ENCODE measurements at regions not wholly inside any gene's neighbourhood (a gene's known extent, or its start where the extent isn't known, plus 50 kb on each side); places are given as distances from the start of the nearest gene placed in this dataset.

DNA sequence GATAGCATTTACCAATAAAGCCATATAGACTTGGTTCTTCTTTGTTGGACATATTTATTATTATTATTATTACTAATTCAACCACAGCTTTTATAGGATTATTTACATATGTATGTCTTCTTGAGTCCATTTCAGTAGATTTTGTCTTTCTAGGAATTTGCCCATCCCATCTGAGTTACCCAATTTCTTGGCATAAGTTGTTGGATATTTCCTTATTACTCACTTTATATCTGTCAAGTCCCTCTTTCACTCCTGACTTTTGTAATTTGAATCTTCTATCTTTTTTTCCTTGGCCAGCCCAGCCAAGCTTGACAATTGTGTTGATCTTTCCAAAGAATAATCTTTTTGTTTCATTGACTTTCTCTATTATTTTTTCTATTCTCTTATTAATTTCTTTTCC lies 543.7 kb downstream of the SUCLG1 start:
- TF ChIP-seq, protein P1, sequence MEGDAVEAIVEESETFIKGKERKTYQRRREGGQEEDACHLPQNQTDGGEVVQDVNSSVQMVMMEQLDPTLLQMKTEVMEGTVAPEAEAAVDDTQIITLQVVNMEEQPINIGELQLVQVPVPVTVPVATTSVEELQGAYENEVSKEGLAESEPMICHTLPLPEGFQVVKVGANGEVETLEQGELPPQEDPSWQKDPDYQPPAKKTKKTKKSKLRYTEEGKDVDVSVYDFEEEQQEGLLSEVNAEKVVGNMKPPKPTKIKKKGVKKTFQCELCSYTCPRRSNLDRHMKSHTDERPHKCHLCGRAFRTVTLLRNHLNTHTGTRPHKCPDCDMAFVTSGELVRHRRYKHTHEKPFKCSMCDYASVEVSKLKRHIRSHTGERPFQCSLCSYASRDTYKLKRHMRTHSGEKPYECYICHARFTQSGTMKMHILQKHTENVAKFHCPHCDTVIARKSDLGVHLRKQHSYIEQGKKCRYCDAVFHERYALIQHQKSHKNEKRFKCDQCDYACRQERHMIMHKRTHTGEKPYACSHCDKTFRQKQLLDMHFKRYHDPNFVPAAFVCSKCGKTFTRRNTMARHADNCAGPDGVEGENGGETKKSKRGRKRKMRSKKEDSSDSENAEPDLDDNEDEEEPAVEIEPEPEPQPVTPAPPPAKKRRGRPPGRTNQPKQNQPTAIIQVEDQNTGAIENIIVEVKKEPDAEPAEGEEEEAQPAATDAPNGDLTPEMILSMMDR (IDR thresholded peaks at IDR 0.05), result no peak
- no peak for TF ChIP-seq POLR2AphosphoS5 (IDR thresholded peaks at IDR 0.05)
- TF ChIP-seq POLR2A (IDR thresholded peaks at IDR 0.05), result no peak
- Histone ChIP-seq H3K27me3 (no peaks in the 10 kb centered on the region), H3K4me3 (no peak overlapping the region), H3K4me1 (no peaks in the 10 kb centered on the region), H3K27ac (no peak overlapping the region), H3K36me3 (no peaks in the 10 kb centered on the region), H3K9me3 (no peaks in the 10 kb centered on the region)
- intact Hi-C loops (cut with DNase I; ENCODE audit: low total_unique reads), result no loop called here
- no peak for DNase-seq (ENCODE audit: low spot score in 2 of 2)

DNA sequence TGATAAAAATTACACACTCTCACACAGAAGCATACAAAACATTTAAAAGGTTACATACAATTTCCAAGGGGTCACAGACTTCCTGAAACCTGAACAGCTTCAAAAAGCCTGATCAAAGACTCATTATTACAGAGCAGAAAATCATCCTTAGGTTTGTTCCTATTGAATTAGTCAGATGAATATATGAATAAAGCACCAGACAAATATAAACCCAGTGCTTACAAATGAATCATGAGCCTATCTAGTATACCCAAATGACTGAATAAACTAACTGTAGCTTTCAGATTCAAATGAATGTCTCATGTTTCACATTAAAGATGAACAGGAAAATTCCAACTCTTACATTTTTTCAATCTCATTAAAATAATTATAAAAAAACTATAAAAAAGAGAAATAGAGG lies 550.3 kb downstream of the SUCLG1 start:
- Histone ChIP-seq H3K27me3 (no peaks in the 10 kb centered on the region), H3K4me3 (no peak overlapping the region), H3K27ac (no peak overlapping the region), H3K9me3 (no peaks in the 10 kb centered on the region), H3K4me1 (no peaks in the 10 kb centered on the region), H3K36me3 (no peaks in the 10 kb centered on the region)
- DNase-seq (ENCODE audit: low spot score in 2 of 2), result no peak
- TF ChIP-seq POLR2AphosphoS5 (IDR thresholded peaks at IDR 0.05), result no peak
- TF ChIP-seq, protein P1 (IDR thresholded peaks at IDR 0.05), result no peak
- intact Hi-C loops (cut with DNase I; ENCODE audit: low total_unique reads), result no loop called here

DNA sequence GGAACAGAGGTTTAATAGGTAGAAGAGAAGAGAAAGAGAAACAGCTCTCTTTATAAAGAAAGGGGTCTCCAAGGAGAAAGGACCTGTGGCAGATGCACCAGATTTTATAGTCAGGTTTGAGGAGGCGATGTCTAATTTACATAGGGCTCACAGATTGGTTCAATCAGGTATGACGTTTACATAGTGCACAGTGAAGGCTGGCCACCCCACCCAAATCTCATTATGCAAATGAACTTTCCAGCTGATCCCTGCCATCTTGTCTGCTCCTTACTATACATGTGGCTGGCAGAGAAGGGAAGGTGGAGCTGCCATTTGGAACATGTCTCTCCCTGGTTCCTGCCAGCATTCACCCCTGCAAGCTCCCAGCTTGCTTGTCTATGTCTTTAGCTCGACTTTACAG lies 557.8 kb downstream of the SUCLG1 start:
- Histone ChIP-seq H3K36me3 (no peaks in the 10 kb centered on the region), H3K4me1 (no peaks in the 10 kb centered on the region), H3K27me3 (no peaks in the 10 kb centered on the region), H3K9me3 (no peaks in the 10 kb centered on the region), H3K4me3 (no peak overlapping the region), H3K27ac (no peak overlapping the region)
- intact Hi-C loops (cut with DNase I; ENCODE audit: low total_unique reads), result no loop called here
- no peak for DNase-seq (ENCODE audit: low spot score in 2 of 2)
- TF ChIP-seq POLR2A (IDR thresholded peaks at IDR 0.05), result no peak
- TF ChIP-seq, protein P1 (IDR thresholded peaks at IDR 0.05), result no peak
- TF ChIP-seq POLR2AphosphoS5 (IDR thresholded peaks at IDR 0.05), result no peak

DNA sequence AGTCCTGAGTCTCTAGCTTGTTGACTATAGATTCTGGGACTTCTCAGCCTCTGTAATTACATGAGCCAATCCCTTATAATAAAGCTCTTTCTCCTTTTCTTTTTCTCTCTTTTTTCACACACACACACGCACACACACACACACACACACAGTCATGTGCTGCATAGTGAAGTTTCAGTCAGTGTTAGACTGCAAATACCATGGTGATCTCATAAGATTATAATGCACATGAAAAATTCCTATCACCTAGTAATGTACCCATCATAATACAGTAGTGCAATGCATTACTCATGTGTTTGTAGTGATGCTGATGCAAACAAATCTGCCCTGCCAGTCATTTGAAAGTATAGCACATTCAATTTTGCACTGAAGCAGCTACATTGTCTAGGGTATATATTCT lies 558.2 kb downstream of the SUCLG1 start:
- Histone ChIP-seq H3K4me1 (no peaks in the 10 kb centered on the region), H3K27ac (no peak overlapping the region), H3K4me3 (no peak overlapping the region), H3K9me3 (no peaks in the 10 kb centered on the region), H3K27me3 (no peaks in the 10 kb centered on the region), H3K36me3 (no peaks in the 10 kb centered on the region)
- intact Hi-C loops (cut with DNase I; ENCODE audit: low total_unique reads), result no loop called here
- TF ChIP-seq, protein P1 (IDR thresholded peaks at IDR 0.05), result no peak
- TF ChIP-seq POLR2AphosphoS5 (IDR thresholded peaks at IDR 0.05), result no peak
- no peak for TF ChIP-seq POLR2A (IDR thresholded peaks at IDR 0.05)
- DNase-seq (ENCODE audit: low spot score in 2 of 2), result no peak

DNA sequence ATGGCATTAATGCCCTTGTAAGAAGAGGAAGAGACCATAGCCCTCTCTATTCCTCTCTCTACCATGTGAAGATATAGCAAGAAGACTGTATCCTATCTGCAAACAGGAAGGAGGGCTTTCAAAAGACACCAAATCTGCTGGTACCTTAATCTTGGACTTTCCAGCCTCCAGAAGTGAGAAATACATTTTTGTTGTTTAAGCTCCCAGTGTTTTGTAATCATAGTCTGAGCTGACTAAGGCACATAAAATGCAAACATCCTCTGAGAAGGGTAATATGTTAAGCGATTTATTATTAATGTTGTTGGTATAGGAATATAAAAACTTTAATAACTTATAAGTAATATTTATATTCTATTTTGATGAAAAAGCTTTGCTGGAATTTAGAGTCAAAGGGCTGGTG lies 559.8 kb downstream of the SUCLG1 start:
- Histone ChIP-seq H3K27me3 (no peaks in the 10 kb centered on the region), H3K36me3 (no peaks in the 10 kb centered on the region), H3K4me3 (no peak overlapping the region), H3K4me1 (no peaks in the 10 kb centered on the region), H3K27ac (no peak overlapping the region), H3K9me3 (no peaks in the 10 kb centered on the region)
- intact Hi-C loops (cut with DNase I; ENCODE audit: low total_unique reads), result loop anchor here (2.0 kb wide), 1 partner anchor 42 kb away; no protein-coding TSS in a partner anchor
- TF ChIP-seq, protein P1 (IDR thresholded peaks at IDR 0.05), result no peak
- no peak for TF ChIP-seq POLR2A (IDR thresholded peaks at IDR 0.05)
- no peak for DNase-seq (ENCODE audit: low spot score in 2 of 2)

Measured in breast epithelium (tissue), 4 donors.